ENCODE measurements at regions not wholly inside any gene's neighbourhood (a gene's known extent, or its start where the extent isn't known, plus 50 kb on each side); places are given as distances from the start of the nearest gene placed in this dataset.

DNA sequence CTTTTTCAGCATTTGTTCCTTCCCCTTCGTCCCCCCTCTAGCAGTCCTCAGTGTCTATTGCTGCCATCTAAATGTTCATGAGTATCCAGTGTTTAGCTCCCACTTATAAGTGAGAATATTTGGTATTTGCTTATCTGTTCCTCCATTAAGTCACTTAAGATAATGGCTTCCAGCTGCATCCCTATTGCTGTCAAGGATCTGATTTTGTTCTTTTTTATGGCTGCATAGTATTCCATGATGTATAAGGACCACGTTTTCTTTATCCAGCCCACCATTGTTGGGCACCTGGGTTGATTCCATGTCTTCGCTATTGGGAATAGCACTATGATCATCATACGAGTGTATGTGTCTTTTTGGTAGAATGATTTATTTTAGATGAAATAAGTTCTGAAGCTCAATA, 166.9 kb upstream of the NCK2 start:
- intact Hi-C loops (cut with micrococcal nuclease), result loop anchor here (5.0 kb wide), 3 partner anchors 310 to 1005 kb away; no protein-coding TSS in a partner anchor
- no peaks in the 10 kb centered on the region for H3K9me2 ChIP-seq (ENCODE audit: insufficient read depth)
- RAD21 ChIA-PET (ENCODE audit: low non-redundant PET in 1 of 2, low total read pairs in 2 of 2, uncharacterized antibody in 2 of 2, unreplicated experiment in 2 of 2), result no interaction called here

GRCh38 chr2:105576440-105577241, 168.1 kb upstream of the NCK2 start:
- H3K36me3 ChIP-seq (ENCODE audit: control insufficient read depth in 1 of 2, insufficient read depth in 2 of 2, low read length in 2 of 2), result no peaks in the 10 kb centered on the region
- peak; percentile 76 for ATAC-seq
- no peaks in the 10 kb centered on the region for H3K9me2 ChIP-seq (ENCODE audit: insufficient read depth)
- RAD21 ChIA-PET (ENCODE audit: low non-redundant PET in 1 of 2, low total read pairs in 2 of 2, uncharacterized antibody in 2 of 2, unreplicated experiment in 2 of 2), result no interaction called here
- no peaks in the 10 kb centered on the region for H4K20me1 ChIP-seq (ENCODE audit: insufficient read depth)
- no peak overlapping the region for H3K4me3 ChIP-seq (replicated peaks in 1 of 2; ENCODE audit: low read depth in 1 of 2, low read length in 2 of 2)
- intact Hi-C loops (cut with micrococcal nuclease), result loop anchor here (1.0 to 5.0 kb wide), 4 partner anchors 311 to 1006 kb away; no protein-coding TSS in a partner anchor
- no peak overlapping the region for H3K27ac ChIP-seq (ENCODE audit: low read depth, low read length)
- no peak overlapping the region for H2AFZ ChIP-seq (ENCODE audit: low read depth, low read length, poor library complexity, severe bottlenecking)
- no TSS peak for BruUV-seq (replicated peaks)
- POLR2A ChIA-PET, result no interaction called here
- peak; percentile 16 for DNase-seq (ENCODE audit: low read depth, low spot score)
- CTCF ChIA-PET, result interaction anchor here (0.7 to 2.6 kb wide), 4 partner anchors 188 to 966 kb away, joined by 3 to 9 read pairs (median 4); no protein-coding TSS in a partner anchor
- H3K27me3 ChIP-seq (ENCODE audit: insufficient read depth, low read length), result peaks cover 14% of the 10 kb centered on the region; the same call in 1 of the 2 replicates
- no peaks in the 10 kb centered on the region for H3K79me2 ChIP-seq (ENCODE audit: insufficient read depth, low read length)
- no peaks in the 10 kb centered on the region for H3K4me1 ChIP-seq (ENCODE audit: control insufficient read depth in 1 of 2, insufficient read depth in 2 of 2, low read length in 2 of 2)
- no peak overlapping the region for H3K9ac ChIP-seq (ENCODE audit: low read length)
- H3K9me3 ChIP-seq (ENCODE audit: control insufficient read depth in 1 of 2, insufficient read depth in 1 of 2, low read depth in 1 of 2, low read length in 2 of 2), result no peaks in the 10 kb centered on the region
- H3K4me2 ChIP-seq (ENCODE audit: low read length), result no peak overlapping the region
- TF ChIP-seq ELF1 (IDR thresholded peaks at IDR 0.05; ENCODE audit: borderline replicate concordance, low read depth), result no peak
- TF ChIP-seq RAD21 (IDR thresholded peaks at IDR 0.05; ENCODE audit: low read depth), result peak; percentile 77
- no peak for TF ChIP-seq MAX (IDR thresholded peaks at IDR 0.05)
- TF ChIP-seq, protein P1, sequence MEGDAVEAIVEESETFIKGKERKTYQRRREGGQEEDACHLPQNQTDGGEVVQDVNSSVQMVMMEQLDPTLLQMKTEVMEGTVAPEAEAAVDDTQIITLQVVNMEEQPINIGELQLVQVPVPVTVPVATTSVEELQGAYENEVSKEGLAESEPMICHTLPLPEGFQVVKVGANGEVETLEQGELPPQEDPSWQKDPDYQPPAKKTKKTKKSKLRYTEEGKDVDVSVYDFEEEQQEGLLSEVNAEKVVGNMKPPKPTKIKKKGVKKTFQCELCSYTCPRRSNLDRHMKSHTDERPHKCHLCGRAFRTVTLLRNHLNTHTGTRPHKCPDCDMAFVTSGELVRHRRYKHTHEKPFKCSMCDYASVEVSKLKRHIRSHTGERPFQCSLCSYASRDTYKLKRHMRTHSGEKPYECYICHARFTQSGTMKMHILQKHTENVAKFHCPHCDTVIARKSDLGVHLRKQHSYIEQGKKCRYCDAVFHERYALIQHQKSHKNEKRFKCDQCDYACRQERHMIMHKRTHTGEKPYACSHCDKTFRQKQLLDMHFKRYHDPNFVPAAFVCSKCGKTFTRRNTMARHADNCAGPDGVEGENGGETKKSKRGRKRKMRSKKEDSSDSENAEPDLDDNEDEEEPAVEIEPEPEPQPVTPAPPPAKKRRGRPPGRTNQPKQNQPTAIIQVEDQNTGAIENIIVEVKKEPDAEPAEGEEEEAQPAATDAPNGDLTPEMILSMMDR (IDR thresholded peaks at IDR 0.05 in 2 of 3, conservative IDR thresholded peaks at IDR 0.05 in 1 of 3; ENCODE audit: borderline replicate concordance in 1 of 3, insufficient read depth in 1 of 3, low read depth in 2 of 3, low read length in 2 of 3), result peak; percentile 46 to 61 (median 59); a peak in 5 of 6 replicates

More for the DNA sequence above, 166.9 kb upstream of the NCK2 start:
- TF ChIP-seq EZH2phosphoT487 (IDR thresholded peaks at IDR 0.05; ENCODE audit: borderline replicate concordance), result no peak
- H2AFZ ChIP-seq (ENCODE audit: low read depth, low read length, poor library complexity, severe bottlenecking), result no peak overlapping the region
- H3K27me3 ChIP-seq (ENCODE audit: insufficient read depth, low read length), result peaks cover 14% of the 10 kb centered on the region; the same call in 1 of the 2 replicates
- ChIA-PET CTCF (interaction anchor here (1.0 to 2.6 kb wide), 2 partner anchors 965 to 1005 kb away, joined by 3 to 9 read pairs; no protein-coding TSS in a partner anchor), POLR2A (no interaction called here)
- H3K9ac ChIP-seq (ENCODE audit: low read length), result no peak overlapping the region
- H4K20me1 ChIP-seq (ENCODE audit: insufficient read depth), result no peaks in the 10 kb centered on the region
- no peaks in the 10 kb centered on the region for H3K9me3 ChIP-seq (ENCODE audit: control insufficient read depth in 1 of 2, insufficient read depth in 1 of 2, low read depth in 1 of 2, low read length in 2 of 2)
- DNase-seq (ENCODE audit: low read depth, low spot score) (no peak), ATAC-seq (no peak)
- H3K4me3 ChIP-seq (replicated peaks in 1 of 2; ENCODE audit: low read depth in 1 of 2, low read length in 2 of 2), result no peak overlapping the region
- no peaks in the 10 kb centered on the region for H3K36me3 ChIP-seq (ENCODE audit: control insufficient read depth in 1 of 2, insufficient read depth in 2 of 2, low read length in 2 of 2)
- H3K4me1 ChIP-seq (ENCODE audit: control insufficient read depth in 1 of 2, insufficient read depth in 2 of 2, low read length in 2 of 2), result 0 out of 4 replicates have a peak, but pooled peaks cover 0 to 2% of the 10 kb centered on the region in 2 experiments
- no peak overlapping the region for H3K27ac ChIP-seq (ENCODE audit: low read depth, low read length)
- H3K4me2 ChIP-seq (ENCODE audit: low read length), result no peak overlapping the region
- BruUV-seq (replicated peaks), result no TSS peak
- no peaks in the 10 kb centered on the region for H3K79me2 ChIP-seq (ENCODE audit: insufficient read depth, low read length)

Measured in HCT116 (cell line).